Vagina (tissue), 2 donors: ENCODE measurements at regions not wholly inside any gene's neighbourhood (a gene's known extent, or its start where the extent isn't known, plus 50 kb on each side); places are given as distances from the start of the nearest gene placed in this dataset.

ENCODE experiments used
- DNase-seq, 2 donors: peaks; one replicate each; pipeline ENCODE4 v3.0.0-alpha.2; 2017; ENCODE audit errors: extremely low spot score in 2 of 2
- H3K27ac ChIP-seq: fragments of 200-600 bp; sonication (generic); one replicate; pipeline ENCODE4 v1.5.1; 2019
- H3K27me3 ChIP-seq: fragments of 200-600 bp; sonication (generic); one replicate; pipeline ENCODE4 v1.5.1; 2019
- H3K36me3 ChIP-seq, 2 donors: fragments of 200-600 bp; sonication (generic); one replicate each; pipeline ENCODE4 v1.5.1; 2017 to 2019
- H3K4me1 ChIP-seq: fragments of 200-600 bp; sonication (generic); one replicate; pipeline ENCODE4 v1.5.1; 2019
- H3K4me3 ChIP-seq, 2 donors: fragments of 200-600 bp; sonication (generic); 1 replicate in 1 of 2; 2 replicates in 1 of 2; pipeline ENCODE4 v1.5.1; 2016 to 2019
- H3K9me3 ChIP-seq: fragments of 200-600 bp; sonication (generic); one replicate; pipeline ENCODE4 v1.5.1; 2019
- CTCF ChIP-seq, 3 experiments: fragments of 450-650 bp in 2 of 3; fragments of 200-600 bp in 1 of 3; sonication (generic) in 1 of 3; IDR thresholded peaks; one replicate each; pipeline ENCODE4 v1.5.1; 2017 to 2019; ENCODE audit warnings: antibody characterized with exemption in 3 of 3, mild to moderate bottlenecking in 2 of 3, moderate library complexity in 2 of 3
- POLR2A ChIP-seq, 2 donors: fragments of 450-650 bp; IDR thresholded peaks; one replicate each; pipeline ENCODE4 v1.6.1; 2017; ENCODE audit warnings: antibody characterized with exemption in 2 of 2, mild to moderate bottlenecking in 2 of 2, moderate library complexity in 2 of 2
- POLR2AphosphoS5 ChIP-seq, 2 donors: sonication (generic); formaldehyde crosslinking; IDR thresholded peaks; one replicate each; pipeline ENCODE4 v1.9.0; 2017; ENCODE audit warnings: antibody characterized with exemption in 2 of 2, mild to moderate bottlenecking in 2 of 2, low read depth in 1 of 2; ENCODE audit not compliant: insufficient read depth in 1 of 2
- intact Hi-C: fragments of 100-400 bp; cut with DNase I; formaldehyde crosslinking; loops from one replicate; pipeline ENCODE4 v1.15.1; 2023

- H3K4me1 ChIP-seq: no peaks in the 10 kb centered on the region
- H3K27ac ChIP-seq: no peak overlapping the region
- H3K9me3 ChIP-seq: no peaks in the 10 kb centered on the region
- no peaks in the 10 kb centered on the region for H3K27me3 ChIP-seq
- no peak for DNase-seq
- H3K4me3 ChIP-seq: no peak overlapping the region
- TF ChIP-seq CTCF (IDR thresholded peaks at IDR 0.05): no peak
- TF ChIP-seq POLR2A (IDR thresholded peaks at IDR 0.05): no peak
- no peak for TF ChIP-seq POLR2AphosphoS5 (IDR thresholded peaks at IDR 0.05; ENCODE audit: insufficient read depth in 1 of 2, low read depth in 1 of 2)
- intact Hi-C loops: no loop called here
- H3K36me3 ChIP-seq: no peaks in the 10 kb centered on the region
Observed at GRCh38 chr2:100653449-100654035, 90.7 kb downstream of the PDCL3 start.

- no peak for DNase-seq
- no peaks in the 10 kb centered on the region for H3K4me1 ChIP-seq
- H3K4me3 ChIP-seq: no peak overlapping the region
- intact Hi-C loops: no loop called here
- no peaks in the 10 kb centered on the region for H3K36me3 ChIP-seq
- H3K27ac ChIP-seq: no peak overlapping the region
- TF ChIP-seq CTCF (IDR thresholded peaks at IDR 0.05): no peak
- TF ChIP-seq POLR2AphosphoS5 (IDR thresholded peaks at IDR 0.05; ENCODE audit: insufficient read depth in 1 of 2, low read depth in 1 of 2): no peak
- no peak for TF ChIP-seq POLR2A (IDR thresholded peaks at IDR 0.05)
- no peaks in the 10 kb centered on the region for H3K9me3 ChIP-seq
- H3K27me3 ChIP-seq: no peaks in the 10 kb centered on the region
Observed at GRCh38 chr2:100654611-100655010, 91.8 kb downstream of the PDCL3 start.

GRCh38 chr2:100655446-100655845 lies 92.7 kb downstream of the PDCL3 start:
- intact Hi-C loops: no loop called here
- DNase-seq: no peak
- no peaks in the 10 kb centered on the region for H3K36me3 ChIP-seq
- no peaks in the 10 kb centered on the region for H3K4me1 ChIP-seq
- no peak overlapping the region for H3K4me3 ChIP-seq
- no peaks in the 10 kb centered on the region for H3K9me3 ChIP-seq
- no peak for TF ChIP-seq CTCF (IDR thresholded peaks at IDR 0.05)
- no peaks in the 10 kb centered on the region for H3K27me3 ChIP-seq
- no peak overlapping the region for H3K27ac ChIP-seq

GRCh38 chr2:100655936-100656534 lies 93.2 kb downstream of the PDCL3 start:
- no peaks in the 10 kb centered on the region for H3K36me3 ChIP-seq
- no peak for DNase-seq

More at GRCh38 chr2:100655936-100656534, 93.2 kb downstream of the PDCL3 start:
- H3K4me1 ChIP-seq: no peaks in the 10 kb centered on the region
- no peaks in the 10 kb centered on the region for H3K9me3 ChIP-seq
- H3K27ac ChIP-seq: no peak overlapping the region
- TF ChIP-seq POLR2AphosphoS5 (IDR thresholded peaks at IDR 0.05; ENCODE audit: insufficient read depth in 1 of 2, low read depth in 1 of 2) (no peak), POLR2A (IDR thresholded peaks at IDR 0.05) (no peak), CTCF (IDR thresholded peaks at IDR 0.05) (no peak)
- no peaks in the 10 kb centered on the region for H3K27me3 ChIP-seq
- H3K4me3 ChIP-seq: no peak overlapping the region
- intact Hi-C loops: no loop called here
